SHP77 treated with DMSO at 0.1 percent for 48 hours (cell line): ENCODE measurements at regions not wholly inside any gene's neighbourhood (a gene's known extent, or its start where the extent isn't known, plus 50 kb on each side); places are given as distances from the start of the nearest gene placed in this dataset.
"Not testable (repeated sequence)": the region's sequence is repeated elsewhere in the genome, so short reads cannot be mapped to it uniquely, and the experiment has no call there.

Experiments
- DNase-seq: peaks from one replicate; lab custom pipeline; 2025; lab: John Stamatoyannopoulos, UW

DNA sequence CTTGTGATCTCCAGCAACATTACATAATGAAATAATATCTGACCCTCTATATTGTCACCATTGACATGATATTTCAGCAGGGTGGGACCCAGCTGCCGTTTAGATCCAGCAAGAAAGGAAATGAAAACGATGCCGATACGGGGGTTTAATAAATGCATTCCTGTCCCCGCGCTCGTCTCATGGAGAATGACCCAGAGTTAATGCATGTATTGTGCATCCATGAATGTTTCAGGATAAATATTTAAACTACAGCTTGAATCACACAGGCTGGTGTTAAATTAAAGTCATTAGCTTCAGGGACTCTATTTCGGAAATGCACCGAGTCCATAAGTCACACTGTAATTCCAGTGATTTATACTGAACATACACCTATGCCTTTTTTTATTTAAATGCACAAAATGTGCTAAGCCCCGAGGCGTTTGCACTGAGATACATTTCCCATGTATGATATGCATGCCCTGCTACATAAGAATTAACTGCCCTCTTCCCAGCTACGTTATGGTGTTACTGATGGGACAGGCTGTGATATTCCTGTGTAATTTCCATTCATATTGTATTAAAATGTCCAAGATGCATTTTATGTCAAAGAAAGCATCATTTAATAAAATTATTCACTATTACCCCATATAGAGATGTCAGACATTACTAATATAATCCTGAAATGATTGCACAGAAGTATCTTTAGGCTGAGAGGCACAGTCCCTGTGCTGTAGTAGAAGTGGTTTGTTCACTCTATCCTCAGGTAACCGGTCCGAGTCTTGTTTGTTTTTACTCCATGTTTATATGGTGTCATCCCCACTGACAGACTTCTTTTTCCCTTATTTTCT lies 109.3 kb upstream of the ZNF516 start:
- no peak for DNase-seq

DNA sequence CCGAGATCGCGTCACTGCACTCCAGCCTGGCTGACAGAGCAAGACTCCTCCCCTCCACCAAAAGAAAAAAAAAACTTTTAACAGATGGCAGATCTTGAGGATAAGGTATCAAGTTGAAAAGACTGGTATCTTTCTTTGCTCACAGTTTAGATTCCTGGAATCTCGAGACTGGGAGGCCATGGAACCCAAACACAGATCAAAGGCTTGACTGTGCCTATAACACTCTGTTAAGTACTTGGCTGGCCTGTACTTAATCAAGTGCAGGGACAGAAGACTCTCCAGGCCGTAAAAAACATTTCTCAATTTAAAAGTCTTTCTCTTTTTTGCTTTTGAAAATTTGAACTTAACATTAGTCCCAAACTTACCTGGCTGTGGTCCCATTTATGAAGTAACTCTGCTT lies 107.1 kb upstream of the ZNF516 start:
- DNase-seq = no peak

DNA sequence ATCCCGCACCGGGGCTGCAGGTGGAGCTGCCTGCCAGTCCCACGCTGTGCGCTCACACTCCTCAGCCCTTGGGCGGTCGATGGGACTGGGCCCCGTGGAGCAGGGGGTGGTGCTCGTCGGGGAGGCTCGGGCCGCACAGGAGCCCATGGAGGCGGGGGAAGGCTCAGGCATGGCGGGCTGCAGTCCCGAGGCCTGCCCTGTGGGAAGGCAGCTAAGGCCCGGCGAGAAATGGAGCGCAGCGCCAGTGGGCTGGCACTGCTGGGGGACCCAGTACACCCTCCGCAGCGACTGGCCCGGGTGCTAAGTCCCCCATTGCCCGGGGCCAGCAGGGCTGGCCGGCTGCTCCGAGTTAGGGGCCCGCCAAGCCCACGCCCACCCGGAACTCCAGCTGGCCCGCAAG lies 105.0 kb upstream of the ZNF516 start:
- DNase-seq = not testable (repeated sequence)

DNA sequence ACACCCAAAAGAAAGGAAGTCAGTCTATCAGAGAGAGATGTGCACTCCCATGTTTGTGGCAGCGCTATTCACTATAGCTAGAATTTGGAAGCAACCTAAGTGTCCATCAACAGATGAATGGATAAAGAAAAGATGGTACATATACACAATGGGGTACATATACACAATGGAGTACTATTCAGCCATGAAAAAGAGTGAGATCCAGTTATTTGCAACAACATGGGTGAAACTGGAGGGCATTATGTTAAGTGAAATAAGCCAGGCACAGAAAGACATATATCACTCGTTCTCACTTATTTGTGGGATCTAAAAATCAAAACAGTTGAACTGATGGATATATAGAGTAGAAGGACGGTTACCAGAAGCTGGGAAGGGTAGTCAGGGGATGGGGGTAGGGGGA lies 99.9 kb upstream of the ZNF516 start:
- no peak for DNase-seq

DNA sequence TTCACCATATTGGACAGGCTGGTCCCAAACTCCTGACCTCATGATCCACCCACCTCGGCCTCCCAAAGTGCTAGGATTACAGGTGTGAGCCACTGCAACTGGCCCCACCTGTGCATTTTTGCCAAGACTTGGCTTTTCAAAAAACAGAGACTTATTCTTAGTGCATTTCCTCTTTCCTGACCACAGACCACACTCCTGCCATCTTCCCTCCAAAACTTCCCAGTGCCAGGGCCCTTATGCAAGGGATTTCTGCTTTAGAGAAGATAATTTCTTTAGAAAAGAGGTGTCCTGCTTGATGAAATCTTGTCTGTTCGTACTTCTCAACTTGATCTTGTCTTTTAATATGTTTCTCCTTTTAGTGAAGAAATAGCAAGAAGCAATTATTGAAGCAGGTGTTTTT lies 98.8 kb upstream of the ZNF516 start:
- no peak for DNase-seq

DNA sequence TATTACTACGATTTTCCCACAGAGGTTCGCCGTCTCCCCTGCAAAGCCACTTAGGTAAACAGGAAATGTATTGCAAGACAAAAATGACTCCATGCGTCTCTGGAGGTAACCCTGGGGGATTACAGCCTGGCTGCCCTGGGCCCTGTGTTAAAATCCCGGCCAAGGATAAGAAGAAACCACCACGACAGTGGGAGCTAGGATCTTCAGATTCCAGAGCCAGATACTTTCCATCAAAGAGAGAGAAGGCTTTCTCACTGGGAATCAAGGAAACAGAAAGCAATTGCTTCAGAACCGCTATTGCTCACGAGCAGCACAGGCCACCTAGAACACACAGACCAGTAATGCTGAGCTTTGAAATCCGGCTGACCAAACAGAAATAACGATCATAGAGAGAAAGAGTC lies 97.9 kb upstream of the ZNF516 start:
- peak; percentile 30 for DNase-seq

DNA sequence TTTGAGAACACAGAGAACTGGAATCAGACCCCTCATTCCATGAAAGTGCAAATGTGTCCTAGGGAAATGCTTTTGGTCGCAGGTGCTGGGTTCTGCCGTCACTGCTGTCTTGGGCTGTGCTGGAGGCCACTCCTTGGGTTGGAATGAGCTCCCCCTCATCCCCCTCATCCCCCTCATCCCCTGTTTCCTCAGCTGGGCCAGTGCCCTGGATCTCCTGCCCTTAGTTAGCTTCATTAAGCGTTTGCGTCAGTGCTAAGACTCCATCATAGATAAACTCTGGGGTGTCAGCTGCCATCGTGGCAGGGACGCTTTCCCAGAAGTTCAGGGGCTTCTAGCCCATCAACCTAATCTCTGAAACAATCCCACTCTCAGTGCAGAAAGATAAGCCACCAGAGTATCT lies 97.1 kb upstream of the ZNF516 start:
- no peak for DNase-seq

DNA sequence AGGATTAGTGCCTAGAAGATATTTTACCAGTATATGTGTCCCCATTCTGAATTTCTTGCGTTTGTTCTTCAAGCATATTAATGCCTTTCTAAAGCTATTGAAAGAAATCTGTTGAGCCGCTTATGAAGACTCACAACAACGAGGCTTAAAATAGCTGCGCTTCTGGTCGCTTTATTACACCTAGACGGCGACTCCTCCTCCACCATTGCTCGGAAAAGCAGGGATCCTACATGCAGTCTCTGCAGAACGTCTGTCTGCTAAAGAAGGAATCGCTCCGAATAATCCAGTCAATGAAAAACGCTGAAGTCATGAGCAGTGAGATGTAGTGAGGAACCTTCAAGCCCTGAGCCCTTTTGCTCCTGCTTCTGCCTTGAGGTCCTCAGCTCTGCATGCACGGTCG lies 94.8 kb upstream of the ZNF516 start:
- no peak for DNase-seq

DNA sequence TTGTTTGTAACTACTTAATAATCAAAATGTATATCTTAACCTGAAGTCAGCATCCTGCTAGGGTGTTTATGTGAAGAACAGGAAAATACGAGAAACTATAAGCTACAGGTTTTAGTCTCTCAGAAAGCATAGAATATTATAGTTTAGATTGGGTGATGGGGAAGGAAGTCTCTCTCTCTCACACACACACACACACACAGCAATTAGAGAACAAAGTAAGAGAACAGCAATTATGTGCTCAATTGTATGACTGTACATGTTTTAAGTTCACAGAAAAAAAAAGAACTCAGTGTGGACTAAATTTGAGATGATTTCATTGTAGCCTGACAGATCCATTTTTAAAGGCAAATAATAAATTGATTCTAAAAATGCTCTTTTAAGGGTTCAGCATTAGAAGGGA lies 94.3 kb upstream of the ZNF516 start:
- no peak for DNase-seq

DNA sequence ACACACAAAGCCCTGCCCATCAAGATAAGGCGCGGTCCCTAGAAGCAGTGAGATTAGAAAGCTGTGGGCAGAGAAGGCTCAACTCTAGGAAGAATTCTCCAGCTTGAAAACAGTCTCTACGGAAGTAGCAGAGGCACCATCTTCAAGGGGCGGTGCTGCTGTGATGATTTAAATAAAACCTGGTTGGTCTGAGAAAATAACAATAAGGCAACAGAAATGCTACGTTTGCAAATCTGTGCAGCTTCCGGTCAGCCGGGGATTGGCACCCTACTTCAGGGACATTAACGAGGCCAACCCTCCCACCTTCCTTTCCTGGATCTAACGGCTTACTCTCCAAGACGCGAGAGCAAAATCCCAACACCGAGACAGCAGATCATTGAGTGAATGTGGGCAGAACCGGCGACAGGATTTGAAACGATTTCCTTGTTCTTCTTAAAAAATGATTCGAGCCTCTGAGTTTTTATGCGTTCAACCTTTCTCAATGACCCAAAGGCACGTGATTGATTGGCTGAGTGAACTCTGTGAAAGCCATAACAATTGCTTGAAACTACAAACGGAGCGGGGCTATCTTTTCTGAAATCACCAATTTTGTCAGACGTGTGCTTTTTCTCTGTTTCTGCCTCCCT lies 93.7 kb upstream of the ZNF516 start:
- DNase-seq = no peak

DNA sequence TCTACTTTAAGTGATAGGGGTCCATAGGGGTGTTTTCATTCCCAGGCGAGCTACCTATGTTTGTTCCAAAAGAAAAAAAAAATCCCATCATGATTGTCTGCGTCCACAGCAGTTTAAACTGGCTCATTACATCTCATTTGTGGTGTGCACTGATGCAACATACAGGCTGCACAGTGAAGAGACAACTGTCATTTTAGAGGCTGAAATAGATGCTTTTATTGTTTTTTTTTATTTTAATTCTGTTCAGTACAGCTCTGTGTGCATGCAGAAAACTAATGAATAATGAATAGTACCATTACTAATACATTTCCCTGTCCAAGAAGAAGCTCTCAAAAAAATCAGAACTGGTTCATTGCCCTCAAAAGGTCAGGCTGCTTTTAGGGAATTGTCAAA lies 92.8 kb upstream of the ZNF516 start:
- DNase-seq = no peak

DNA sequence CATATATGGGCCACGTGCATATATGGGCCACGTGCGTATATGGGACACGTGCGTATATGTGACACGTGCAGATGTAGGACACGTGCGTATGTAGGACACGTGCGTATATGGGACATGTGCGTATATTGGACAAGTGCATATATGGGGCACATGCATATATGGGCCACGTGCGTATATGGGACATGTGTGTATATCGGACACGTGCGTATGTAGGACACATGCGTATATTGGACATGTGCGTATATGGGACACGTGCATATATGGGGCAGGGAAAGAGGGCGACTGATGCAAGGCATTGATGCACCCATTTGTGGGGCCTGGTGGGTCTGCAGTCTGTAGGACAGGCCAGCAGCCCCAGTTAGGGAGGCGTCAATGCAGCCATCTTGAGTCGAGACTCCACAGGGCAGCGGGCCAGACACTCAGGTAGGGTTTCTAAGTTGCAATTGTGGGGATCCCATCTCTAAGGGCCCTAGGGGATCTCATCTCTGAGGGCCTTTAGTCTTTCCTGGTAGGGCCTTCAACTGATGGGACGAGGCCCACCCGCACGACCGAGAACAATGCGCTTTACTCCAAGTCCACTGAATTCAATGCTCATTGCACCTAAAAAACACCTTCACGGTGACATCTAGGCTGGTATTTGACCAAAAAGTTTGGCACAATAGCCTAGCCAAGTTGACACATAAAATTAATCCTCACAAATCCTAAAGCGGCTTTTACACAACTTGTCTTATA lies 92.3 kb upstream of the ZNF516 start:
- no peak for DNase-seq

DNA sequence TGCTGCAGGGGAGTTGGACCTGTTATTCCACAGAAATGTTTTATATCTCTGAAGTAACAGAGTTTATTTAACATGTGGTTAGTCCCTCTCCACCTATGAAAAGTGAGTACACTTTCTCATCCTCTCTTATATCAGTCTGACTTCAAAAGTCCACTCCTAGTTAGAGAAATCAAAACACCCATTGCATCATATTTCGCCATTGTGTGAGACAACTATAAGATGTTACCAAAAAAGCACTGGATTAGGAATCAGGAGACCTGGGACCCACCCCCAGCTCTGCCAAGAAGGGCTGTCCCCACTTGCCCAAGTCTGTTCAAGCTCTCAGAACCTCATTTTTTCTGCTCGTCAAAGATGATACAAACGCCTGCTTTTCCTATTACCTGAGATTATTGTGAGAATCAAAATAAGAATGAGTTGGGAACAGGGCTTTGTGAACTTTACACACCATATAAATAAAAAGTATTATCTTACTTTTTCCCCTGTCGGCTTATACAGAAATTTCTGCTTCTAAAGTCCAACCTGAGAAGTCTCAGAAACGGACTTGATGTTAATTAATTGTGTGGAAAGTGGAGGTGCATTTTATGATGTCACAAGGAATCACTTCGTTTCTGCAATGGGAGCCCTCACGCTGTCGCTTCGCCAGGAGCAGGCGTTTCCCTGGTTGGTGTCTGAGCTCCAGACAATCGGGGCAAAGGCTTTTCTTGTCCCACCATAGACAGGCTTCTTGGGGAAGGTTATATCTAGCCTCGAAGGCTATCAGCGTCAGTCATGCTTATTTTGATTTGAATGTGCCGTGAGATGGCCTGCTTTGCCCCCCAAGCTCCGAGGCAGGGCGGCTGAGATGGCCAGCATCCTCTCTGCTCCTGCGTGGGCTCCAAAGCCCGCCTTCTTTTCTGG lies 89.6 kb upstream of the ZNF516 start:
- no peak for DNase-seq

DNA sequence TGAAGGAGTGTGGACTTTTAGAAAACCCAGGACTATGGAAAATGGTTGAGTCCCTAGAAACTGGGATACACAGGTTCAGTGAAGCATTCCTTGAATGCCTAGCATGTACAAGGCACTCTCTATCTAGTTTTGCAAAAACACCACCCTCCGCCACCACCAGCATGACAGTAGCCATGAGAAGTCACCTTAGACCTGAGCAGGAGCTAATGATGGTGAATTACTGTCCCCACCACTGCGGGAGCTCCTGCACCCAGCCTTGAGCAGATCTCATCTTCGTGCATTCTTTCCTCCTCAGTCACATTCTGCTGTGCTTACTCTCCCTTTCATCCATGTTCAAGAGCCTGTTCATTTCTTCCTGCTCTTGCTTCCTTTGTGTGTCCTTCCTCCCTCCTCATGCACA lies 86.2 kb upstream of the ZNF516 start:
- DNase-seq = no peak

DNA sequence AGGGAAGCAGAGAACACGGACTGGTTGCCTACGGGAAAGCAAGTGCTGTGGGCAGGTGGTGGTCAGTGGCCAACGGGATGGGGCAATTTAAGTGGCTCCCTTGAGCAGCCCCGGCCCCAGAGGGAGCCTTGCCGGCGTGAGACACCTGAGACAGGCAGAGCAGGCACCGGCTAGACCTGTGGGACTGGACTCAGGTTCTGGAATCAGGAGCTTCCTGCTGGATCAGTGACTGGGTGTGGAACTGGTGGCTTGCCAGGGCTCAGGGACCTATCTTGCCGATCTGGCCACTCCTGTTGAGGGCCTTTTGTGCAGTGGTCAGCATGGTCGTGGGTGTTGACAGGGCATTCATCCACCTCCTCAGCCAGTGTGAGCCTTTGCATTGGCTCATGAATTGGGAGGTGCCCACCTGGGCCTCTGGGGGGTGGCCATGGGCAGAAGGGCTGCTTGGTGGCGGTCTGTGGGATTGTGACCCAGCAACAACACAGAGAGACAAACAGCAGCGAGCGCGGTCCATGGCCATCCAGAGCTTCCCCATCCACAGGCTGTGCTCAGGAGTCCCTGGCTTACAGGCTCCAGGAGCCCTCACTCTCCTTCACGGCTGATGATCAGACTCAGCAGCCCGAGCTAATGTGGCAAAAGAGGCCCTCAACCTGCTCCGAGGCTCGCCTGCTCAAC lies 85.4 kb upstream of the ZNF516 start:
- DNase-seq = no peak

DNA sequence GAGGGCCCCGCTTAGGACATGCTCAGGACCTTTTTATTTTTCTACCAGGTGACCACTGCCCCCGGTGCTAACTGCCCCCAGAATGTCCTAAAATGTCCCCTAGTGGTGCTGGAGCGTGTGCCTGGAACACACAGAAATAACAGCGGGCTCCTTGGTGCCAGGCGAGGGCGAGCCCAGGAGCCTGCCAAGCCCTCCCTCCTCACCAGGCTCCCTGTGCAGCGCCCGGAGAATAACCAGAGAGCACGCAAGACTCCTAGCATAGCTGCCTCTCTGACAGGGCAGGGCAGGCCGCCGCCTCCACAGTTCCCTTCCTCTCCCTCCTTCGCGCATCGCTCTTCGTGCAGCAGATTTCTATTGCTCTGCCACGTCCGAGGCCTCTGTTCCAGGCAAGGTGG lies 84.3 kb upstream of the ZNF516 start:
- DNase-seq = no peak

DNA sequence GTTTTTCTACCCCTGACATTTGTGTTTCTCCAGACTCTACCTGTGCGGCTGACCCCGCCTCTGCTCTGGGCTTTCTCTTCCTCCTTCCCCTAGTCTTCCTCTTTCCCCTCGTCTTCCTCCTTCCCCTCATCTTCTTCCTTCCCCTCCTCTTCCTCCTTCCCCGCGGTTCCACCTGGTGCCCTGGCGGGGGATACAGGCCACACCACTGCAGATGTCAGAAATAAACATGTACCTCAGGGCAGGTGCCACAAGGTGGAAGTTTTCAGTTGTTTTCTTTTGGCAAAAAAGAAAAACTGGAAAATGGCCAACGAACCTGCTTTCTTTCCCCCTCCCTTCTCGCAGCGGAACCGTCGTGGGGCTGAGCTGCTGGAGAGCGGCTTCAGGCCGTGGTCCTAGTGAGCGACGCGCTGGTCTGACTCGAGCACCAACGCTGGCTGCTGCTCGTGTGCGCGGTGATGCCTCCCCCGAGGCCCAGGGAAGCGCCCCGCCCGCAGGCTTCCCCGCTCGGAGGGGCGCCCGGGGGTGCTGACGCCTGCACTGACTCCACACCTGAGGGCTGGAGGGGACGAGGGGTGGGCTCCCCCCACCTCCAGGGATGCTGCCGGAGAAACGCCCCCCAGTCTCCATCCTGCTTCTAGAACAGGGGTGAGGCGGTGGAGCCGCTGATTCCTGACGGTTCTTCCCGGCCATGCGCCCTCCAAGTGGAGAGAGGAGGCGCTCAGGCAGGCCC lies 83.7 kb upstream of the ZNF516 start:
- DNase-seq = no peak

DNA sequence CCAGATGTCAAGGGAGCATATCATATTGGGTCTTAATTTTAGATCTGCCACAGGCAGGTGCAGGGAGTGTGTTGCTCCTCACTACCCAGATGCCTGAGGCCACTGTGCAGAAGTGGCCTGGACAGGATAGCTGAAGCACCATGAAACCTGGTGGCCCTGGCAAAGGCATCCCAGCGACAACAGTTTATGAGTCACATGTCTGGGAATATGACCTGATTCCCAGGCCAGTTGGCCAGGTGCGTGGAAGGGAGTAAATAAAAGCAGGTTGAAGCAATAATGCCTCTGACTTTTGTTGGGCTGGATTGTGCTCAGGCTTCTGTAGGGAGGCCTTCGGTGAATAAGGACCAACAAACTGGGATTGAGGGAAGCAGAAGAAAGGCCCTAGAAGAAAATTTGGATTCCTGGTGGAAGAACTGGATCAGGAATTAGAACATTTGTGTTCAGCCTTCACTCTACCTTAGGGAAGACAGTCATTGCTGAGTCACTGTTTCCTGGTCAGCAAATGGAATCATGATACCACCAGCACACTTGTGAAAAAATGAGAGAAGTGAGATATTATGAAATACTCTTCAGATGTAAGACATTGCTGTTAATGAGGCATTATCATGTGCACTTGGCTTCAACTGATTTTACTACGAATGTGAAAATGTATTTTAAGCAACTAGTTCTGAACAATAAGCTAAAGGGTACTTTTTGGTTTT lies 78.4 kb upstream of the ZNF516 start:
- peak; percentile 49 for DNase-seq

DNA sequence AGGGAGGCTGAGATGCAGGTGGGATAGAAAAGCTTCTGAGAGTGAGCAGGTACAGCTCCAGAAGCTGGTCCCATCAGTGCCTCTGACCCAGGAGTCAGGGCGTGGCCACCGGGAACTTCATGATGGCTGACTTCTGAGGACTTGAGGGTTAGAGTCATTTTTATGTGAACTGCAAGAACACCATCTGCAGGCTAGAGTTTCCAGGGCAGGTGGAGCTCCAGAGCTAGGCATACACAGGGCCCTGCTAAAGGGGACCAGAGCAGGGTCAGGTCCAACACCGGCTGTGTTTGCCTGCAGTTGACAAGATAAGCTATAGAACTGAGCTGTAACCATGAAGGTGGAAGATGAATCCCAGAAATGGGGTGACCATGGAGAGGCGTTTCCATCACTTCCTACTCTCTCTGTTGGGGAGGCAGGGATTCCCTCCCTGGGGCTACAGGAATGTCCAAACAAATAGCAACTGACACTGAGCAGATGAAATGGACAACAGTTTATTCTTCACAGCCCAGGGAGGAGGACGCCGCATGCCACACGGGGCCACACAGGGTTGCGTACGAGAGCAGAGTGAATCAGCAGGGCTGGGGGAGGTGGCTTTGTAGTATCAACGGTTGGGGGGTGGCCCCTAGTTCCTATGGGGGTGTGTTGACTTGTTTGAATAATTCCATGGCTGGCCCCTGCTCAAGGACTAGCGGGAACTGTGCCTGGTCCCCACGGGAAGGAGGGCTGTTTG lies 77.6 kb upstream of the ZNF516 start:
- peak; percentile 66 for DNase-seq

DNA sequence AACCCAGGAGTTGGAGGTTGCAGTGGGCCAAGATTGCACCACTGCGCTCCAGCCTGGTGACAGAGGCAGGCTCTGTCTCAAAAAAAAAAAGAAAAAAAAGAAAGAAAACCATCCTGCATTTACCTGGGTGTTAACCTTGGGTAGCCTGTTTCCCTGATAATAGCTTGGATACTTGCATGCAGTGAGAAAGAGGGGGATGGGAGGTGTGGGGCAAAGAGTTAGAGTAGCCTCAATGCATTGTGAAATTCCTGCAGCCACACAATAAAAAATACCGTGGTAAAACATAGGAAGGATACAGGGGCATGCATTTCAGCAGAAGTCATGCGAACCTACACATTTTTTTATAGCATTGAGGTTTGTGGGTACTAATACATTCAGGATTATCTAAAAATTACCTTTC lies 76.6 kb upstream of the ZNF516 start:
- DNase-seq = no peak
